ENCODE measurements at regions not wholly inside any gene's neighbourhood (a gene's known extent, or its start where the extent isn't known, plus 50 kb on each side); places are given as distances from the start of the nearest gene placed in this dataset.

- TF ChIP-seq ZNF274 (IDR thresholded peaks at IDR 0.05; ENCODE audit: low read depth, low read length) (no peak), SUZ12 (IDR thresholded peaks at IDR 0.05; ENCODE audit: extremely low read depth, insufficient read depth, insufficient read length) (no peak), YY1 (IDR thresholded peaks at IDR 0.05; ENCODE audit: insufficient read depth, insufficient read length) (no peak)
- no peak overlapping the region for H3K9ac ChIP-seq (ENCODE audit: insufficient read length, low read depth)
- no peak overlapping the region for H3K4me3 ChIP-seq (ENCODE audit: insufficient read length, low read depth)
- H3K36me3 ChIP-seq (ENCODE audit: insufficient read depth, insufficient read length, low read length) = no peaks in the 10 kb centered on the region
- H3K9me3 ChIP-seq (ENCODE audit: insufficient read depth, low read length) = no peaks in the 10 kb centered on the region
- peaks cover 3% of the 10 kb centered on the region for H3K4me1 ChIP-seq (ENCODE audit: insufficient read depth, insufficient read length)
- H3K27me3 ChIP-seq (ENCODE audit: insufficient read depth, insufficient read length) = no peaks in the 10 kb centered on the region
- no peak for DNase-seq (ENCODE audit: low read depth, low spot score)
These were observed 230.6 kb upstream of the PLEKHG7 start for GRCh38 chr12:92472201-92472600.

- Histone ChIP-seq H3K36me3 (ENCODE audit: insufficient read depth, insufficient read length, low read length) (no peaks in the 10 kb centered on the region), H3K27me3 (ENCODE audit: insufficient read depth, insufficient read length) (no peaks in the 10 kb centered on the region), H3K4me1 (ENCODE audit: insufficient read depth, insufficient read length) (peaks cover 3% of the 10 kb centered on the region), H3K4me3 (ENCODE audit: insufficient read length, low read depth) (no peak overlapping the region), H3K9me3 (ENCODE audit: insufficient read depth, low read length) (no peaks in the 10 kb centered on the region), H3K9ac (ENCODE audit: insufficient read length, low read depth) (no peak overlapping the region)
- DNase-seq (ENCODE audit: low read depth, low spot score) = no peak
- TF ChIP-seq SUZ12 (IDR thresholded peaks at IDR 0.05; ENCODE audit: extremely low read depth, insufficient read depth, insufficient read length) (no peak), ZNF274 (IDR thresholded peaks at IDR 0.05; ENCODE audit: low read depth, low read length) (no peak), YY1 (IDR thresholded peaks at IDR 0.05; ENCODE audit: insufficient read depth, insufficient read length) (no peak)
These were observed 231.2 kb upstream of the PLEKHG7 start for GRCh38 chr12:92471551-92471950.

GRCh38 chr12:92470608-92471021 lies 232.2 kb upstream of the PLEKHG7 start:
- Histone ChIP-seq H3K4me1 (ENCODE audit: insufficient read depth, insufficient read length) (peaks cover 5% of the 10 kb centered on the region), H3K9ac (ENCODE audit: insufficient read length, low read depth) (no peak overlapping the region), H3K9me3 (ENCODE audit: insufficient read depth, low read length) (no peaks in the 10 kb centered on the region), H3K4me3 (ENCODE audit: insufficient read length, low read depth) (no peak overlapping the region), H3K36me3 (ENCODE audit: insufficient read depth, insufficient read length, low read length) (no peaks in the 10 kb centered on the region), H3K27me3 (ENCODE audit: insufficient read depth, insufficient read length) (no peaks in the 10 kb centered on the region)
- TF ChIP-seq SUZ12 (IDR thresholded peaks at IDR 0.05; ENCODE audit: extremely low read depth, insufficient read depth, insufficient read length) (no peak), ZNF274 (IDR thresholded peaks at IDR 0.05; ENCODE audit: low read depth, low read length) (no peak), YY1 (IDR thresholded peaks at IDR 0.05; ENCODE audit: insufficient read depth, insufficient read length) (no peak)
- no peak for DNase-seq (ENCODE audit: low read depth, low spot score)

GRCh38 chr12:92469837-92470236 lies 233.0 kb upstream of the PLEKHG7 start:
- no peak overlapping the region for H3K9ac ChIP-seq (ENCODE audit: insufficient read length, low read depth)
- no peaks in the 10 kb centered on the region for H3K9me3 ChIP-seq (ENCODE audit: insufficient read depth, low read length)
- H3K4me3 ChIP-seq (ENCODE audit: insufficient read length, low read depth) = no peak overlapping the region
- H3K27me3 ChIP-seq (ENCODE audit: insufficient read depth, insufficient read length) = no peaks in the 10 kb centered on the region
- no peak for DNase-seq (ENCODE audit: low read depth, low spot score)
- peaks cover 5% of the 10 kb centered on the region for H3K4me1 ChIP-seq (ENCODE audit: insufficient read depth, insufficient read length)
- no peak for TF ChIP-seq SUZ12 (IDR thresholded peaks at IDR 0.05; ENCODE audit: extremely low read depth, insufficient read depth, insufficient read length)
- TF ChIP-seq ZNF274 (IDR thresholded peaks at IDR 0.05; ENCODE audit: low read depth, low read length) = no peak
- no peak for TF ChIP-seq YY1 (IDR thresholded peaks at IDR 0.05; ENCODE audit: insufficient read depth, insufficient read length)
- H3K36me3 ChIP-seq (ENCODE audit: insufficient read depth, insufficient read length, low read length) = no peaks in the 10 kb centered on the region

GRCh38 chr12:92468358-92469020 lies 234.3 kb upstream of the PLEKHG7 start:
- no peak for DNase-seq (ENCODE audit: low read depth, low spot score)
- TF ChIP-seq ZNF274 (IDR thresholded peaks at IDR 0.05; ENCODE audit: low read depth, low read length) = no peak
- no peak for TF ChIP-seq YY1 (IDR thresholded peaks at IDR 0.05; ENCODE audit: insufficient read depth, insufficient read length)
- no peak for TF ChIP-seq SUZ12 (IDR thresholded peaks at IDR 0.05; ENCODE audit: extremely low read depth, insufficient read depth, insufficient read length)
- H3K4me3 ChIP-seq (ENCODE audit: insufficient read length, low read depth) = no peak overlapping the region

GRCh38 chr12:92467886-92468285 lies 234.9 kb upstream of the PLEKHG7 start:
- TF ChIP-seq SUZ12 (IDR thresholded peaks at IDR 0.05; ENCODE audit: extremely low read depth, insufficient read depth, insufficient read length) = no peak
- TF ChIP-seq YY1 (IDR thresholded peaks at IDR 0.05; ENCODE audit: insufficient read depth, insufficient read length) = no peak
- no peak for TF ChIP-seq ZNF274 (IDR thresholded peaks at IDR 0.05; ENCODE audit: low read depth, low read length)
- no peaks in the 10 kb centered on the region for H3K9me3 ChIP-seq (ENCODE audit: insufficient read depth, low read length)
- H3K9ac ChIP-seq (ENCODE audit: insufficient read length, low read depth) = no peak overlapping the region
- no peaks in the 10 kb centered on the region for H3K36me3 ChIP-seq (ENCODE audit: insufficient read depth, insufficient read length, low read length)
- DNase-seq (ENCODE audit: low read depth, low spot score) = no peak
- H3K27me3 ChIP-seq (ENCODE audit: insufficient read depth, insufficient read length) = no peaks in the 10 kb centered on the region
- no peak overlapping the region for H3K4me3 ChIP-seq (ENCODE audit: insufficient read length, low read depth)
- H3K4me1 ChIP-seq (ENCODE audit: insufficient read depth, insufficient read length) = peaks cover 5% of the 10 kb centered on the region

More at GRCh38 chr12:92468358-92469020, 234.3 kb upstream of the PLEKHG7 start:
- H3K9ac ChIP-seq (ENCODE audit: insufficient read length, low read depth) = no peak overlapping the region
- H3K27me3 ChIP-seq (ENCODE audit: insufficient read depth, insufficient read length) = no peaks in the 10 kb centered on the region
- peaks cover 5% of the 10 kb centered on the region for H3K4me1 ChIP-seq (ENCODE audit: insufficient read depth, insufficient read length)
- no peaks in the 10 kb centered on the region for H3K9me3 ChIP-seq (ENCODE audit: insufficient read depth, low read length)
- H3K36me3 ChIP-seq (ENCODE audit: insufficient read depth, insufficient read length, low read length) = no peaks in the 10 kb centered on the region

GRCh38 chr12:92466391-92467305 lies 236.1 kb upstream of the PLEKHG7 start:
- peak; percentile 66 for DNase-seq (ENCODE audit: low read depth, low spot score)

More at GRCh38 chr12:92466391-92467305, 236.1 kb upstream of the PLEKHG7 start:
- no peaks in the 10 kb centered on the region for H3K36me3 ChIP-seq (ENCODE audit: insufficient read depth, insufficient read length, low read length)
- no peak overlapping the region for H3K4me3 ChIP-seq (ENCODE audit: insufficient read length, low read depth)
- no peaks in the 10 kb centered on the region for H3K9me3 ChIP-seq (ENCODE audit: insufficient read depth, low read length)
- H3K9ac ChIP-seq (ENCODE audit: insufficient read length, low read depth) = no peak overlapping the region
- no peaks in the 10 kb centered on the region for H3K27me3 ChIP-seq (ENCODE audit: insufficient read depth, insufficient read length)
- no peak for TF ChIP-seq SUZ12 (IDR thresholded peaks at IDR 0.05; ENCODE audit: extremely low read depth, insufficient read depth, insufficient read length)
- TF ChIP-seq YY1 (IDR thresholded peaks at IDR 0.05; ENCODE audit: insufficient read depth, insufficient read length) = no peak
- TF ChIP-seq ZNF274 (IDR thresholded peaks at IDR 0.05; ENCODE audit: low read depth, low read length) = no peak
- H3K4me1 ChIP-seq (ENCODE audit: insufficient read depth, insufficient read length) = peaks cover 5% of the 10 kb centered on the region
